RWPE1 (cell line): ENCODE measurements at regions not wholly inside any gene's neighbourhood (a gene's known extent, or its start where the extent isn't known, plus 50 kb on each side); places are given as distances from the start of the nearest gene placed in this dataset.

Source experiments
- CTCF ChIA-PET: fragments of 350-600 bp; sonication (Branson Sonifier 250); formaldehyde crosslinking; extraction: SDS; loops from one replicate; lab custom pipeline; 2021; lab: Yijun Ruan, JAX
- POLR2A ChIA-PET: fragments of 400-600 bp; formaldehyde crosslinking; extraction: SDS; loops from one replicate; lab custom pipeline; 2020; ENCODE audit warnings: antibody characterized with exemption; ENCODE audit not compliant: low non-redundant PET; lab: Yijun Ruan, JAX
- DNase-seq: peaks from one replicate; pipeline ENCODE4 v3.0.0; 2012; ENCODE audit warnings: low spot score
- H3K27ac ChIP-seq: fragments of 450-650 bp; 2 replicates; pipeline ENCODE4 v1.5.1; 2017
- TF ChIP-seq, protein P1 (sequence below): fragments of 450-650 bp; conservative IDR thresholded peaks from 2 replicates; pipeline ENCODE4 v1.5.1; 2017; ENCODE audit warnings: low read depth, mild to moderate bottlenecking

DNA sequence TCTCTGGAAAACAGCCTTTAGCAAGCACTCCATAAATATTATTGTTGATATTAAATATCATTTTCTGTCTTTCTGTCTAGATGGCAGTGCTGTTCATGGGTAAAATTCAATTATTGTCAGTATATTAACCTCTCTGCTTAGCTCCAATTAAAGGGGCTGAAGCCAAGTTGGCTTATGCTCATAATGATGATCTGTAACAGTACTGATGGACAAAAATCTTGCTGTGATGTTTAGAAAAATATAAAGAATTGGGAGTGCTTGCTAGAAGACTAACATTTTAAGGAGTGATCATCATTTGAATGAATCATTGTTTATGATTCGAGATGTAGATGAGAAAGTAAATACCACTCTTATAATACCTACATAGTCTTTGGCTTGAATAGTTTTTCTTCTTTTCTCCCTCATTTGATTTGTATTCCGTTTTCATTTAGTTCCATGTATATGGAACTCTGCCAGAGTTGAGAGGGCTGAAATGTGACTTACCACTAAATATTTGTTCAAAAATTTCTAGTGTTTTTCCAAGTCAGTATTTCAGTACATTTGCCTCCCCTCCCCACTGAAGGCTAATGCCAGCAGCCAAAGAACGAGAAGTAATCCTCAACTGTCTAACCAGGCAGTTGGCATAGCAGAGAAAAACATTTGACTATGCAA is 538.3 kb downstream of the CSNK1G3 start:
- TF ChIP-seq, protein P1, sequence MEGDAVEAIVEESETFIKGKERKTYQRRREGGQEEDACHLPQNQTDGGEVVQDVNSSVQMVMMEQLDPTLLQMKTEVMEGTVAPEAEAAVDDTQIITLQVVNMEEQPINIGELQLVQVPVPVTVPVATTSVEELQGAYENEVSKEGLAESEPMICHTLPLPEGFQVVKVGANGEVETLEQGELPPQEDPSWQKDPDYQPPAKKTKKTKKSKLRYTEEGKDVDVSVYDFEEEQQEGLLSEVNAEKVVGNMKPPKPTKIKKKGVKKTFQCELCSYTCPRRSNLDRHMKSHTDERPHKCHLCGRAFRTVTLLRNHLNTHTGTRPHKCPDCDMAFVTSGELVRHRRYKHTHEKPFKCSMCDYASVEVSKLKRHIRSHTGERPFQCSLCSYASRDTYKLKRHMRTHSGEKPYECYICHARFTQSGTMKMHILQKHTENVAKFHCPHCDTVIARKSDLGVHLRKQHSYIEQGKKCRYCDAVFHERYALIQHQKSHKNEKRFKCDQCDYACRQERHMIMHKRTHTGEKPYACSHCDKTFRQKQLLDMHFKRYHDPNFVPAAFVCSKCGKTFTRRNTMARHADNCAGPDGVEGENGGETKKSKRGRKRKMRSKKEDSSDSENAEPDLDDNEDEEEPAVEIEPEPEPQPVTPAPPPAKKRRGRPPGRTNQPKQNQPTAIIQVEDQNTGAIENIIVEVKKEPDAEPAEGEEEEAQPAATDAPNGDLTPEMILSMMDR, result no peak
- no peak overlapping the region for H3K27ac ChIP-seq
- POLR2A ChIA-PET, result interaction anchor here (0.7 kb wide), 1 partner anchor 10 kb away, joined by 3 read pairs; no protein-coding TSS in a partner anchor
- DNase-seq, result no peak
- CTCF ChIA-PET, result no interaction called here

GRCh38 chr5:124045412-124045811 is 533.4 kb downstream of the CSNK1G3 start:
- H3K27ac ChIP-seq, result no peak overlapping the region
- CTCF ChIA-PET, result interaction anchor here (0.5 to 0.6 kb wide), 2 partner anchors 203 to 212 kb away, joined by 3 to 7 read pairs; no protein-coding TSS in a partner anchor
- no peak for DNase-seq
- TF ChIP-seq, protein P1, result no peak
- POLR2A ChIA-PET, result no interaction called here

DNA sequence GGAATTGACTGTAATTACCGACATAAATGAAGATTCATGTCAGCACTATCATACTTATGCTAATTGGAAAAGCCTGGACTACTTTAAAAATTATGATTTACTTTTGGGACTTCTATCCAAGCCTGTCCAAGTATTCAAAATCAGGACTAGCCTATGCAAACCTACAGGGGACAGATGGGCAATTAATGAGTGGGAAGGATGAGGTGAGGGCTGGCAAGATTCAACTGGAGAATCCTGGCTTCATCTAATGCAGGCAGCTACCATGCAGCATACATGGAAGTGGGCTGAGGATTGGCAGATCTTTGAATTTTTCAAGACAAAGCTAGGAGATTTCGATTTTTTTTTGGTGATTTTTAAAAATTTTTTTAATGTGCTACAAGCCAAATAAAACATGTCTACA is 532.6 kb downstream of the CSNK1G3 start:
- ChIA-PET CTCF (interaction anchor here (0.6 kb wide), 2 partner anchors 21 to 34 kb away, joined by 3 to 5 read pairs; no protein-coding TSS in a partner anchor), POLR2A (no interaction called here)
- TF ChIP-seq, protein P1, result no peak

DNA sequence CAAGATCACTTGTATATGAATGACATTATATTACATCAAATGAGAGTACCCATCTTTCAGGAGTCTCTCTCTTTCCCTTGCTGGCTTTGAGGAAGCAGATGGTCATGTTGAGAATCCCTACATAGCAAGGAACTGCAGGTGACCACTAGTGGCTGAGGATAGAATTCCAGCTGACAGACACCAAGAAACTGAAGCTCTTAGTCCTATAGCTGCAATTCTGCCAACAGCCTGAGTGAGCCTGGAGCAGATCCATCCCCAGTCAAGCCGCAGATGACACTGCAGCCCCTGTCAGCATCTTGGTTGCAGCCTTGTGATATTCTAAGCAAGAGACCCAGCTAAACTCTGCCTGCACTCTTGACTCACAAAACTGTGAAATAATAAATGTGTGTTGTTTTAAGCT is 531.5 kb downstream of the CSNK1G3 start:
- no peak for DNase-seq
- ChIA-PET POLR2A (no interaction called here), CTCF (interaction anchor here (0.6 to 0.7 kb wide), 2 partner anchors 11 to 1301 kb away, joined by 4 to 5 read pairs; no protein-coding TSS in a partner anchor)
- no peak overlapping the region for H3K27ac ChIP-seq
- TF ChIP-seq, protein P1, result no peak; the same call in 1 of the 2 replicates

More for the DNA sequence above, 532.6 kb downstream of the CSNK1G3 start:
- DNase-seq, result no peak
- no peak overlapping the region for H3K27ac ChIP-seq

DNA sequence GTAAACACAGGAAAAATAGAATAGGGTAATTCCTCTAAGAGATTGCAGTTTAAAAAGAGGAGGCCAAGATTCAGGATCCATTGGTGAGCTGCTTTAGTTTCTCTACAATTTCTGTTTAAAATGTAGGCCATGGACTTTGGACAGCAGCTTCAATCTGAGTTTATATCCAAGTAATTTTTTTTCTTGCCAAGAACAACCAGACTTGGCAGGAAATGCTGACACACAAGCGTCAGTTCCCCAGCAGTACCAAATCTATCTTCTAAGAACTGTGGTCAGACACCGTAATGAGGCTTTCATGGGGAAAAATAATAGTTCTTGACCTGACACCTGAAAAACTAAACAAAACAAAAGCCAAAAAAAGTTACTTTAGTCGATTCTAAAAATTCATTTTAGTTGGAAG is 528.8 kb downstream of the CSNK1G3 start:
- CTCF ChIA-PET, result no interaction called here
- TF ChIP-seq, protein P1, result no peak
- DNase-seq, result no peak
- POLR2A ChIA-PET, result interaction anchor here (0.6 kb wide), 1 partner anchor 9 kb away, joined by 3 read pairs; no protein-coding TSS in a partner anchor
- no peak overlapping the region for H3K27ac ChIP-seq

- POLR2A ChIA-PET, result no interaction called here
- TF ChIP-seq, protein P1, result no peak
These were observed 527.4 kb downstream of the CSNK1G3 start for GRCh38 chr5:124039410-124039809.

More at GRCh38 chr5:124039410-124039809, 527.4 kb downstream of the CSNK1G3 start:
- H3K27ac ChIP-seq, result no peak overlapping the region
- no peak for DNase-seq
- CTCF ChIA-PET, result no interaction called here
